A549 (cell line): ENCODE measurements at regions not wholly inside any gene's neighbourhood (a gene's known extent, or its start where the extent isn't known, plus 50 kb on each side); places are given as distances from the start of the nearest gene placed in this dataset.

ENCODE experiments used
- CTCF ChIP-seq: fragments of >200 bp; sonication (Bioruptor Twin); formaldehyde crosslinking; IDR thresholded peaks from 3 replicates; pipeline ENCODE4 v1.5.1; 2016
- HDAC2 ChIP-seq: fragments of 200-600 bp; sonication (generic); IDR thresholded peaks from 2 replicates; pipeline ENCODE4 v1.6.1; 2016
- MAZ ChIP-seq: fragments of 150-350 bp; IDR thresholded peaks from 2 replicates; pipeline ENCODE4 v1.6.1; 2014; ENCODE audit warnings: antibody characterized with exemption, low read depth, low read length, borderline replicate concordance
- REST ChIP-seq: fragments of 200-600 bp; sonication (generic); IDR thresholded peaks from 2 replicates; pipeline ENCODE4 v1.6.1; 2016; ENCODE audit warnings: antibody characterized with exemption, mild to moderate bottlenecking, moderate library complexity
- ZC3H11A ChIP-seq: fragments of 450-650 bp; IDR thresholded peaks from 2 replicates; pipeline ENCODE4 v1.6.1; 2014; ENCODE audit warnings: antibody characterized with exemption, mild to moderate bottlenecking

- no peak for TF ChIP-seq MAZ
- TF ChIP-seq ZC3H11A = no peak
- no peak for TF ChIP-seq CTCF
- no peak for TF ChIP-seq REST
- no peak for TF ChIP-seq HDAC2
Observed at GRCh38 chr10:3950676-3951275, 165.8 kb upstream of the KLF6 start.
